Skeletal muscle satellite cell (primary cell): ENCODE measurements at regions not wholly inside any gene's neighbourhood (a gene's known extent, or its start where the extent isn't known, plus 50 kb on each side); places are given as distances from the start of the nearest gene placed in this dataset.

Source experiments
- H3K27me3 ChIP-seq: 2 replicates; pipeline ENCODE4 v1.7.0; 2013; ENCODE audit warnings: low read length; ENCODE audit not compliant: control insufficient read depth, insufficient read depth
- H3K36me3 ChIP-seq: 2 replicates; pipeline ENCODE4 v1.7.0; 2013; ENCODE audit warnings: mild to moderate bottlenecking, control low read depth, low read length; ENCODE audit not compliant: insufficient read depth
- H3K4me1 ChIP-seq: 2 replicates; pipeline ENCODE4 v1.7.0; 2013; ENCODE audit warnings: low read length; ENCODE audit not compliant: control insufficient read depth, insufficient read depth
- H3K4me2 ChIP-seq: 2 replicates; pipeline ENCODE4 v1.7.0; 2013; ENCODE audit warnings: mild to moderate bottlenecking, low read length
- H3K4me3 ChIP-seq: 2 replicates; pipeline ENCODE4 v1.7.0; 2013; ENCODE audit warnings: low read length
- H3K9ac ChIP-seq: 2 replicates; pipeline ENCODE4 v1.7.0; 2013; ENCODE audit warnings: mild to moderate bottlenecking, low read depth, low read length, moderate library complexity
- H3K9me3 ChIP-seq: replicated peaks from 2 replicates; pipeline ENCODE4 v1.7.0; 2013; ENCODE audit warnings: mild to moderate bottlenecking, control low read depth, low read length

GRCh38 chr18:78735131-78736014 lies 244.2 kb upstream of the SALL3 start:
- Histone ChIP-seq H3K4me2 (no peak overlapping the region), H3K9ac (no peak overlapping the region), H3K9me3 (peaks cover 25% of the 10 kb centered on the region), H3K4me3 (no peak overlapping the region), H3K27me3 (no peaks in the 10 kb centered on the region), H3K36me3 (no peaks in the 10 kb centered on the region), H3K4me1 (no peaks in the 10 kb centered on the region)

GRCh38 chr18:78736015-78736690 lies 243.5 kb upstream of the SALL3 start:
- Histone ChIP-seq H3K27me3 (no peaks in the 10 kb centered on the region), H3K4me1 (no peaks in the 10 kb centered on the region), H3K36me3 (no peaks in the 10 kb centered on the region), H3K9ac (no peak overlapping the region), H3K4me2 (no peak overlapping the region), H3K9me3 (peaks cover 28% of the 10 kb centered on the region), H3K4me3 (no peak overlapping the region)

GRCh38 chr18:78737006-78737915 lies 242.4 kb upstream of the SALL3 start:
- Histone ChIP-seq H3K27me3 (no peaks in the 10 kb centered on the region), H3K9ac (no peak overlapping the region), H3K4me3 (no peak overlapping the region), H3K4me2 (no peak overlapping the region), H3K4me1 (no peaks in the 10 kb centered on the region), H3K36me3 (no peaks in the 10 kb centered on the region), H3K9me3 (peaks cover 29% of the 10 kb centered on the region)

- H3K9ac ChIP-seq, result no peak overlapping the region
- no peaks in the 10 kb centered on the region for H3K27me3 ChIP-seq
- no peaks in the 10 kb centered on the region for H3K36me3 ChIP-seq
These were observed 241.4 kb upstream of the SALL3 start for GRCh38 chr18:78738076-78738690.

GRCh38 chr18:78739115-78739514 lies 240.5 kb upstream of the SALL3 start:
- no peak overlapping the region for H3K4me2 ChIP-seq
- H3K9me3 ChIP-seq, result peaks cover 26% of the 10 kb centered on the region
- no peak overlapping the region for H3K9ac ChIP-seq
- no peak overlapping the region for H3K4me3 ChIP-seq
- no peaks in the 10 kb centered on the region for H3K36me3 ChIP-seq
- H3K4me1 ChIP-seq, result no peaks in the 10 kb centered on the region
- H3K27me3 ChIP-seq, result no peaks in the 10 kb centered on the region

More at GRCh38 chr18:78738076-78738690, 241.4 kb upstream of the SALL3 start:
- Histone ChIP-seq H3K4me3 (no peak overlapping the region), H3K9me3 (peaks cover 26% of the 10 kb centered on the region), H3K4me2 (no peak overlapping the region), H3K4me1 (no peaks in the 10 kb centered on the region)

- Histone ChIP-seq H3K27me3 (no peaks in the 10 kb centered on the region), H3K4me1 (no peaks in the 10 kb centered on the region)
These were observed 239.5 kb upstream of the SALL3 start for GRCh38 chr18:78739882-78740677.

GRCh38 chr18:78740876-78741275 lies 238.7 kb upstream of the SALL3 start:
- no peak overlapping the region for H3K4me2 ChIP-seq
- no peak overlapping the region for H3K9ac ChIP-seq
- H3K4me1 ChIP-seq, result no peaks in the 10 kb centered on the region
- no peaks in the 10 kb centered on the region for H3K27me3 ChIP-seq
- no peaks in the 10 kb centered on the region for H3K36me3 ChIP-seq
- peaks cover 26% of the 10 kb centered on the region for H3K9me3 ChIP-seq
- H3K4me3 ChIP-seq, result no peak overlapping the region

More at GRCh38 chr18:78739882-78740677, 239.5 kb upstream of the SALL3 start:
- Histone ChIP-seq H3K4me2 (no peak overlapping the region), H3K36me3 (no peaks in the 10 kb centered on the region), H3K9ac (no peak overlapping the region), H3K4me3 (no peak overlapping the region), H3K9me3 (peaks cover 26% of the 10 kb centered on the region)

GRCh38 chr18:78741381-78742217 lies 238.0 kb upstream of the SALL3 start:
- H3K9ac ChIP-seq, result no peak overlapping the region
- H3K4me3 ChIP-seq, result no peak overlapping the region
- H3K4me2 ChIP-seq, result no peak overlapping the region
- H3K9me3 ChIP-seq, result peaks cover 23% of the 10 kb centered on the region
- no peaks in the 10 kb centered on the region for H3K27me3 ChIP-seq
- no peaks in the 10 kb centered on the region for H3K36me3 ChIP-seq
- H3K4me1 ChIP-seq, result no peaks in the 10 kb centered on the region

GRCh38 chr18:78742218-78742745 lies 237.3 kb upstream of the SALL3 start:
- Histone ChIP-seq H3K27me3 (no peaks in the 10 kb centered on the region), H3K9ac (no peak overlapping the region), H3K4me1 (no peaks in the 10 kb centered on the region), H3K36me3 (no peaks in the 10 kb centered on the region), H3K9me3 (peaks cover 23% of the 10 kb centered on the region), H3K4me3 (no peak overlapping the region), H3K4me2 (no peak overlapping the region)
